Karpas-422 (cell line): ENCODE measurements at regions not wholly inside any gene's neighbourhood (a gene's known extent, or its start where the extent isn't known, plus 50 kb on each side); places are given as distances from the start of the nearest gene placed in this dataset.

Experiments used
- DNase-seq: peaks from one replicate; pipeline ENCODE4 v3.0.0-alpha.2; 2015
- H2AFZ ChIP-seq: fragments of 200-600 bp; sonication (generic); 2 replicates; pipeline ENCODE4 v1.6.1; 2014; ENCODE audit warnings: antibody characterized with exemption, low read length, mixed read lengths
- H3K27ac ChIP-seq: fragments of 200-600 bp; sonication (generic); 2 replicates; pipeline ENCODE4 v1.5.1; 2014; ENCODE audit warnings: mild to moderate bottlenecking, low read length, moderate library complexity
- H3K27me3 ChIP-seq: fragments of 200-600 bp; sonication (generic); 2 replicates; pipeline ENCODE4 v1.6.1; 2014; ENCODE audit warnings: low read length, mixed read lengths
- H3K36me3 ChIP-seq: fragments of 200-600 bp; sonication (generic); 2 replicates; pipeline ENCODE4 v1.6.1; 2014; ENCODE audit warnings: low read length, mixed read lengths; ENCODE audit not compliant: insufficient read depth
- H3K4me1 ChIP-seq: fragments of 200-600 bp; sonication (generic); 2 replicates; pipeline ENCODE4 v1.6.1; 2014; ENCODE audit warnings: mild to moderate bottlenecking, low read length, mixed read lengths
- H3K4me2 ChIP-seq: fragments of 200-600 bp; sonication (generic); 2 replicates; pipeline ENCODE4 v1.6.1; 2014; ENCODE audit warnings: low read length, low read depth, mild to moderate bottlenecking; ENCODE audit not compliant: poor library complexity, severe bottlenecking
- H3K4me3 ChIP-seq: fragments of 200-600 bp; sonication (generic); 2 replicates; pipeline ENCODE4 v1.5.1; 2014; ENCODE audit warnings: mild to moderate bottlenecking, antibody characterized with exemption, low read length, mixed read lengths
- H3K79me2 ChIP-seq: fragments of 200-600 bp; sonication (generic); 2 replicates; pipeline ENCODE4 v1.6.1; 2014; ENCODE audit warnings: mild to moderate bottlenecking, low read length, mixed read lengths
- H3K9ac ChIP-seq: fragments of 200-600 bp; sonication (generic); 2 replicates; pipeline ENCODE4 v1.6.0; 2014; ENCODE audit warnings: low read length
- H3K9me2 ChIP-seq: fragments of 200-600 bp; sonication (generic), shearing (Covaris generic); replicated peaks from 2 replicates; pipeline ENCODE4 v1.6.0; 2014; ENCODE audit warnings: mild to moderate bottlenecking, low read length, moderate library complexity; ENCODE audit not compliant: insufficient read depth
- H3K9me3 ChIP-seq: fragments of 300-700, 200-600 bp; sonication (generic); 2 replicates; pipeline ENCODE4 v1.6.1; 2014; ENCODE audit warnings: low read length, mixed read lengths
- H4K20me1 ChIP-seq: fragments of 200-600 bp; sonication (generic); 2 replicates; pipeline ENCODE4 v1.6.1; 2014; ENCODE audit warnings: mild to moderate bottlenecking, antibody characterized with exemption, low read length, low read depth; ENCODE audit not compliant: insufficient read depth

- no peaks in the 10 kb centered on the region for H3K9me3 ChIP-seq
- DNase-seq: no peak
- no peak overlapping the region for H3K9ac ChIP-seq
- H3K79me2 ChIP-seq: no peaks in the 10 kb centered on the region
- no peak overlapping the region for H3K27ac ChIP-seq
- H3K36me3 ChIP-seq: no peaks in the 10 kb centered on the region
- H3K4me3 ChIP-seq: no peak overlapping the region
- no peaks in the 10 kb centered on the region for H3K4me1 ChIP-seq
- H3K4me2 ChIP-seq: no peak overlapping the region
- H4K20me1 ChIP-seq: no peaks in the 10 kb centered on the region
- H2AFZ ChIP-seq: no peak overlapping the region
- H3K9me2 ChIP-seq: no peaks in the 10 kb centered on the region
- H3K27me3 ChIP-seq: no peaks in the 10 kb centered on the region
Observed at GRCh38 chr12:77681726-77682125, 149.0 kb upstream of the NAV3 start.

- Histone ChIP-seq H3K27me3 (no peaks in the 10 kb centered on the region), H3K9me2 (no peaks in the 10 kb centered on the region), H3K9me3 (no peaks in the 10 kb centered on the region), H2AFZ (no peak overlapping the region), H3K27ac (no peak overlapping the region), H3K79me2 (no peaks in the 10 kb centered on the region), H3K9ac (no peak overlapping the region), H4K20me1 (no peaks in the 10 kb centered on the region), H3K4me3 (no peak overlapping the region), H3K4me2 (no peak overlapping the region), H3K4me1 (no peaks in the 10 kb centered on the region), H3K36me3 (no peaks in the 10 kb centered on the region)
- no peak for DNase-seq
Observed at GRCh38 chr12:77679686-77680085, 151.0 kb upstream of the NAV3 start.

- no peaks in the 10 kb centered on the region for H3K27me3 ChIP-seq
- no peaks in the 10 kb centered on the region for H3K36me3 ChIP-seq
- H3K4me3 ChIP-seq: no peak overlapping the region
- H2AFZ ChIP-seq: no peak overlapping the region
- H3K4me1 ChIP-seq: no peaks in the 10 kb centered on the region
- H3K9ac ChIP-seq: no peak overlapping the region
- no peak overlapping the region for H3K4me2 ChIP-seq
- H3K9me2 ChIP-seq: no peaks in the 10 kb centered on the region
- H3K27ac ChIP-seq: no peak overlapping the region
- no peaks in the 10 kb centered on the region for H4K20me1 ChIP-seq
- no peak for DNase-seq
- no peaks in the 10 kb centered on the region for H3K79me2 ChIP-seq
- no peaks in the 10 kb centered on the region for H3K9me3 ChIP-seq
Observed at GRCh38 chr12:77678621-77679020, 152.1 kb upstream of the NAV3 start.

- no peaks in the 10 kb centered on the region for H3K79me2 ChIP-seq
- no peaks in the 10 kb centered on the region for H3K9me2 ChIP-seq
- H3K36me3 ChIP-seq: no peaks in the 10 kb centered on the region
- H3K4me2 ChIP-seq: no peak overlapping the region
- no peak overlapping the region for H3K9ac ChIP-seq
- H3K4me3 ChIP-seq: no peak overlapping the region
- H3K27me3 ChIP-seq: no peaks in the 10 kb centered on the region
- no peak overlapping the region for H2AFZ ChIP-seq
- no peaks in the 10 kb centered on the region for H3K4me1 ChIP-seq
- H4K20me1 ChIP-seq: no peaks in the 10 kb centered on the region
- no peaks in the 10 kb centered on the region for H3K9me3 ChIP-seq
- no peak for DNase-seq
- no peak overlapping the region for H3K27ac ChIP-seq
Observed at GRCh38 chr12:77667101-77667500, 163.6 kb upstream of the NAV3 start.

GRCh38 chr12:77648716-77649115, 182.0 kb upstream of the NAV3 start:
- Histone ChIP-seq H3K27me3 (peaks cover 2% of the 10 kb centered on the region; the same call in 1 of the 2 replicates), H2AFZ (no peak overlapping the region), H3K4me2 (no peak overlapping the region), H3K9ac (no peak overlapping the region), H3K9me3 (no peaks in the 10 kb centered on the region), H3K4me3 (no peak overlapping the region), H3K9me2 (no peaks in the 10 kb centered on the region), H3K27ac (no peak overlapping the region), H3K4me1 (no peaks in the 10 kb centered on the region), H3K36me3 (no peaks in the 10 kb centered on the region), H3K79me2 (no peaks in the 10 kb centered on the region), H4K20me1 (no peaks in the 10 kb centered on the region)
- DNase-seq: no peak

GRCh38 chr12:77645966-77646598, 184.6 kb upstream of the NAV3 start:
- H2AFZ ChIP-seq: no peak overlapping the region
- peaks cover under 1% of the 10 kb centered on the region; the same call in 1 of the 2 replicates for H3K27me3 ChIP-seq
- no peaks in the 10 kb centered on the region for H3K36me3 ChIP-seq
- no peak overlapping the region for H3K4me3 ChIP-seq
- H3K4me2 ChIP-seq: no peak overlapping the region
- no peaks in the 10 kb centered on the region for H3K79me2 ChIP-seq
- H3K27ac ChIP-seq: no peak overlapping the region
- no peak overlapping the region for H3K9ac ChIP-seq
- no peaks in the 10 kb centered on the region for H4K20me1 ChIP-seq
- H3K9me3 ChIP-seq: no peaks in the 10 kb centered on the region
- H3K9me2 ChIP-seq: no peaks in the 10 kb centered on the region
- no peaks in the 10 kb centered on the region for H3K4me1 ChIP-seq
- DNase-seq: no peak

- Histone ChIP-seq H3K4me3 (no peak overlapping the region), H3K36me3 (no peaks in the 10 kb centered on the region), H3K9ac (no peak overlapping the region), H3K27ac (no peak overlapping the region), H4K20me1 (no peaks in the 10 kb centered on the region), H3K27me3 (no peaks in the 10 kb centered on the region), H3K79me2 (no peaks in the 10 kb centered on the region), H2AFZ (no peak overlapping the region), H3K4me1 (no peaks in the 10 kb centered on the region), H3K9me3 (no peaks in the 10 kb centered on the region), H3K9me2 (no peaks in the 10 kb centered on the region), H3K4me2 (no peak overlapping the region)
- DNase-seq: no peak
Observed at GRCh38 chr12:77644915-77645605, 185.6 kb upstream of the NAV3 start.

GRCh38 chr12:77642246-77642645, 188.4 kb upstream of the NAV3 start:
- H3K36me3 ChIP-seq: no peaks in the 10 kb centered on the region
- no peaks in the 10 kb centered on the region for H3K9me3 ChIP-seq
- no peak for DNase-seq
- no peaks in the 10 kb centered on the region for H3K4me1 ChIP-seq
- no peak overlapping the region for H3K9ac ChIP-seq
- no peak overlapping the region for H3K4me3 ChIP-seq
- no peaks in the 10 kb centered on the region for H3K27me3 ChIP-seq
- no peaks in the 10 kb centered on the region for H3K9me2 ChIP-seq
- no peak overlapping the region for H2AFZ ChIP-seq
- H3K79me2 ChIP-seq: no peaks in the 10 kb centered on the region
- no peak overlapping the region for H3K4me2 ChIP-seq
- no peak overlapping the region for H3K27ac ChIP-seq
- H4K20me1 ChIP-seq: no peaks in the 10 kb centered on the region
